ENCODE measurements at regions not wholly inside any gene's neighbourhood (a gene's known extent, or its start where the extent isn't known, plus 50 kb on each side); places are given as distances from the start of the nearest gene placed in this dataset.

- Histone ChIP-seq H3K27ac (ENCODE audit: control insufficient read depth, insufficient read depth, low read length) (no peak overlapping the region), H2AFZ (ENCODE audit: control insufficient read depth, low read length) (no peak overlapping the region), H3K4me1 (ENCODE audit: control insufficient read depth, extremely low read depth, insufficient read depth, low read length) (no peaks in the 10 kb centered on the region), H4K20me1 (ENCODE audit: control insufficient read depth, extremely low read depth, insufficient read depth, low read length) (no peaks in the 10 kb centered on the region), H3K79me2 (ENCODE audit: control insufficient read depth, insufficient read depth, low read length) (no peaks in the 10 kb centered on the region), H3K36me3 (ENCODE audit: control insufficient read depth in 2 of 2, extremely low read depth in 1 of 2, insufficient read depth in 2 of 2, low read length in 2 of 2) (no peaks in the 10 kb centered on the region), H3K9me3 (ENCODE audit: control insufficient read depth, low read depth, low read length) (no peaks in the 10 kb centered on the region), H3K27me3 (ENCODE audit: control insufficient read depth, extremely low read depth, insufficient read depth, low read length) (no peaks in the 10 kb centered on the region), H3K4me3 (ENCODE audit: control insufficient read depth in 2 of 3, extremely low read depth in 1 of 3, insufficient read depth in 2 of 3, low read depth in 1 of 3, low read length in 3 of 3) (no peak overlapping the region), H3K4me2 (ENCODE audit: control insufficient read depth, extremely low read depth, insufficient read depth, low read depth, low read length) (no peak overlapping the region), H3K9me1 (ENCODE audit: control insufficient read depth, extremely low read depth, insufficient read depth, low read length) (no peaks in the 10 kb centered on the region), H3K9ac (ENCODE audit: control insufficient read depth, extremely low read depth, insufficient read depth, low read length) (no peak overlapping the region)
- no peak for TF ChIP-seq EZH2 (IDR thresholded peaks at IDR 0.05; ENCODE audit: low read length)
- TF ChIP-seq CTCF (optimal IDR thresholded peaks at IDR 0.05 in 1 of 3, IDR thresholded peaks at IDR 0.05 in 1 of 3, conservative IDR thresholded peaks at IDR 0.05 in 1 of 3; ENCODE audit: extremely low read depth in 1 of 3, insufficient read depth in 2 of 3, low read length in 3 of 3) = no peak
- FAIRE-seq (no peak), DNase-seq (ENCODE audit: low read depth, low spot score) (no peak)
- dilution Hi-C loops (cut with MboI; ENCODE audit: extremely low pct_ligation_motif_present, low sequenced_read_pairs) = no loop called here
Observed at GRCh38 chr12:98180603-98181002, 334.8 kb upstream of the TMPO start.

- Histone ChIP-seq H3K4me1 (ENCODE audit: control insufficient read depth, extremely low read depth, insufficient read depth, low read length) (no peaks in the 10 kb centered on the region), H3K4me3 (ENCODE audit: control insufficient read depth in 2 of 3, extremely low read depth in 1 of 3, insufficient read depth in 2 of 3, low read depth in 1 of 3, low read length in 3 of 3) (no peak overlapping the region), H2AFZ (ENCODE audit: control insufficient read depth, low read length) (no peak overlapping the region), H3K4me2 (ENCODE audit: control insufficient read depth, extremely low read depth, insufficient read depth, low read depth, low read length) (no peak overlapping the region), H3K79me2 (ENCODE audit: control insufficient read depth, insufficient read depth, low read length) (no peaks in the 10 kb centered on the region), H3K27ac (ENCODE audit: control insufficient read depth, insufficient read depth, low read length) (no peak overlapping the region), H3K27me3 (ENCODE audit: control insufficient read depth, extremely low read depth, insufficient read depth, low read length) (no peaks in the 10 kb centered on the region), H3K9me3 (ENCODE audit: control insufficient read depth, low read depth, low read length) (no peaks in the 10 kb centered on the region), H3K9me1 (ENCODE audit: control insufficient read depth, extremely low read depth, insufficient read depth, low read length) (no peaks in the 10 kb centered on the region), H3K36me3 (ENCODE audit: control insufficient read depth in 2 of 2, extremely low read depth in 1 of 2, insufficient read depth in 2 of 2, low read length in 2 of 2) (no peaks in the 10 kb centered on the region), H3K9ac (ENCODE audit: control insufficient read depth, extremely low read depth, insufficient read depth, low read length) (no peak overlapping the region), H4K20me1 (ENCODE audit: control insufficient read depth, extremely low read depth, insufficient read depth, low read length) (no peaks in the 10 kb centered on the region)
- no peak for TF ChIP-seq CTCF (optimal IDR thresholded peaks at IDR 0.05 in 1 of 3, IDR thresholded peaks at IDR 0.05 in 1 of 3, conservative IDR thresholded peaks at IDR 0.05 in 1 of 3; ENCODE audit: extremely low read depth in 1 of 3, insufficient read depth in 2 of 3, low read length in 3 of 3)
- TF ChIP-seq EZH2 (IDR thresholded peaks at IDR 0.05; ENCODE audit: low read length) = no peak
- dilution Hi-C loops (cut with MboI; ENCODE audit: extremely low pct_ligation_motif_present, low sequenced_read_pairs) = no loop called here
- no peak for DNase-seq (ENCODE audit: low read depth, low spot score)
- no peak for FAIRE-seq
Observed at GRCh38 chr12:98182821-98183220, 332.6 kb upstream of the TMPO start.

Measured in keratinocyte (primary cell).